ENCODE measurements at regions not wholly inside any gene's neighbourhood (a gene's known extent, or its start where the extent isn't known, plus 50 kb on each side); places are given as distances from the start of the nearest gene placed in this dataset.
"Not testable (repeated sequence)": the region's sequence is repeated elsewhere in the genome, so short reads cannot be mapped to it uniquely, and the experiment has no call there.

DNA sequence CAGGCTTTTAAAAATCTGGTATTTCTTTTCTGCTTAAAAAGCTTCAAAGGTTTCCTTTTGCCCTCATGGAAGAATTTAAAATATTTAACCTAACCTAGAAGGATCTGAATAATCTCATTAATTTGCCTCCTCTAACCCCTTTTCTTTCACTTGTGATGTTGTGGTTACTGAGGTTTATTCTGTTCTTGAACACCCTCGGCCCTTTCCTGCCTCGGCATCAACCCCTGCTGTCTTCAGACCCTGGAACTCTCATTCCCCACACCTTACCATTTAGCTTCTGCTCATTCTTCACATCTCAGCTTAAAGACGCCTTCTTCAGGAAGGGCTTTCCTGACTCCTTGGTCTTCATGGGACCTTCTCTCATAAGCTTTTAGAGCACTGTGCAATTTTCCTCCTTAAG, 131.4 kb upstream of the MAN2A1 start:
- Mint-ChIP-seq H3K4me1 (no peaks in the 10 kb centered on the region), H3K27ac (no peak overlapping the region), H3K27me3 (ENCODE audit: insufficient read depth, low read depth) (peaks cover 2% of the 10 kb centered on the region), H3K36me3 (no peaks in the 10 kb centered on the region), H3K9me3 (peaks cover 2% of the 10 kb centered on the region), H3K4me3 (no peak overlapping the region)
- Histone ChIP-seq H3K36me3 (no peaks in the 10 kb centered on the region), H2AFZ (replicated peaks) (no peak overlapping the region), H3K4me3 (no peak overlapping the region), H3K79me2 (ENCODE audit: low read depth) (no peaks in the 10 kb centered on the region), H3K4me2 (no peak overlapping the region), H3K4me1 (no peaks in the 10 kb centered on the region), H3K9me3 (ENCODE audit: low read depth) (no peaks in the 10 kb centered on the region), H3K27ac (no peak overlapping the region), H3K27me3 (no peaks in the 10 kb centered on the region), H3F3A (ENCODE audit: low read depth) (no peaks in the 10 kb centered on the region), H3K9ac (no peak overlapping the region), H4K20me1 (ENCODE audit: low read depth) (no peaks in the 10 kb centered on the region)
- TF ChIP-seq, protein P1, sequence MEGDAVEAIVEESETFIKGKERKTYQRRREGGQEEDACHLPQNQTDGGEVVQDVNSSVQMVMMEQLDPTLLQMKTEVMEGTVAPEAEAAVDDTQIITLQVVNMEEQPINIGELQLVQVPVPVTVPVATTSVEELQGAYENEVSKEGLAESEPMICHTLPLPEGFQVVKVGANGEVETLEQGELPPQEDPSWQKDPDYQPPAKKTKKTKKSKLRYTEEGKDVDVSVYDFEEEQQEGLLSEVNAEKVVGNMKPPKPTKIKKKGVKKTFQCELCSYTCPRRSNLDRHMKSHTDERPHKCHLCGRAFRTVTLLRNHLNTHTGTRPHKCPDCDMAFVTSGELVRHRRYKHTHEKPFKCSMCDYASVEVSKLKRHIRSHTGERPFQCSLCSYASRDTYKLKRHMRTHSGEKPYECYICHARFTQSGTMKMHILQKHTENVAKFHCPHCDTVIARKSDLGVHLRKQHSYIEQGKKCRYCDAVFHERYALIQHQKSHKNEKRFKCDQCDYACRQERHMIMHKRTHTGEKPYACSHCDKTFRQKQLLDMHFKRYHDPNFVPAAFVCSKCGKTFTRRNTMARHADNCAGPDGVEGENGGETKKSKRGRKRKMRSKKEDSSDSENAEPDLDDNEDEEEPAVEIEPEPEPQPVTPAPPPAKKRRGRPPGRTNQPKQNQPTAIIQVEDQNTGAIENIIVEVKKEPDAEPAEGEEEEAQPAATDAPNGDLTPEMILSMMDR (IDR thresholded peaks at IDR 0.05), result no peak
- TF ChIP-seq EZH2 (IDR thresholded peaks at IDR 0.05) (no peak), EZH2phosphoT487 (IDR thresholded peaks at IDR 0.05) (no peak)
- no peak for DNase-seq (ENCODE audit: low spot score)

DNA sequence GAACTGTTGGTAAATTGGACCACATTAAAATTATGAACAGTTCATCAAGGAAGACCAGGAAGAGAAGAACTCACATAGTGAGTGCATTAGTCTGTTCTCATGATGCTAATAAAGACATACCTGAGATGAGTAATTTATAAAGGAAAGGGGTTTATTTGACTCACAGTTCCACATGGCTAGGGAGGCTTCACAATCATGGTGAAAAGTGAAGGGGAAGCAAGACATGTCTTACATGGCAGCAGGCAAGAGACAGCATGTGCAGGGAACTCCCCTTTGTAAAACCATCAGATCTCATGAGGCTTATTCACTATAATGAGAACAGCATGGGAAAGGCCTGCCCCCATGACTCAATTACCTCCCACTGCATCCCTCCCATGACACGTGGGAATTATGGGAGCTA, 135.9 kb upstream of the MAN2A1 start:
- Histone ChIP-seq H3K36me3 (no peaks in the 10 kb centered on the region), H3K4me2 (no peak overlapping the region), H3K9ac (no peak overlapping the region), H3F3A (ENCODE audit: low read depth) (no peaks in the 10 kb centered on the region), H3K27ac (no peak overlapping the region), H3K79me2 (ENCODE audit: low read depth) (no peaks in the 10 kb centered on the region), H3K27me3 (no peaks in the 10 kb centered on the region), H3K4me3 (no peak overlapping the region), H3K4me1 (no peaks in the 10 kb centered on the region), H3K9me3 (ENCODE audit: low read depth) (no peaks in the 10 kb centered on the region), H4K20me1 (ENCODE audit: low read depth) (no peaks in the 10 kb centered on the region), H2AFZ (replicated peaks) (no peak overlapping the region)
- peaks cover 12% of the 10 kb centered on the region for H3K9me3 Mint-ChIP-seq
- no peak for DNase-seq (ENCODE audit: low spot score)
- H3K27me3 Mint-ChIP-seq (ENCODE audit: insufficient read depth, low read depth), result no peaks in the 10 kb centered on the region
- H3K36me3 Mint-ChIP-seq, result no peaks in the 10 kb centered on the region
- no peaks in the 10 kb centered on the region for H3K4me1 Mint-ChIP-seq
- TF ChIP-seq, protein P1 (IDR thresholded peaks at IDR 0.05), result no peak
- no peak overlapping the region for H3K27ac Mint-ChIP-seq
- H3K4me3 Mint-ChIP-seq, result no peak overlapping the region

DNA sequence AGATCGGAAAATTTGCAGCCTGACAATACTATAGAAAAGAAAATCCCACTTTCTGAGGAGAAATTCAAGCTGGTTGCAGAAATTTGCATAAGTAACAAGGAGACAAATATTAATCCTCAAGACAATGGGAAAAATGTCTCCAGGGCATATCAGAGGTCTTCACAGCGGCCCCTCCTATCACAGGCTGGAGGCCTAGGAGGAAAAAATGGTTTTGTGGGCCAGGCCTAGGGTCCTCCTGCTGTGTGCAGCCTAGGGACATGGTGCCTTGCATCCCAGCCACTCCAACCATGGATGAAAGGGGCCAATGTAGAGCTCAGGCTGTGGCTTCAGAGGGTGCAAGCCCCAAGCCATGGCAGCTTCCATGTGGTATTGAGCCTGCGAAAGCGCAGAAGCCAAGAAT, 138.5 kb upstream of the MAN2A1 start:
- H2AFZ ChIP-seq (replicated peaks); H3K4me2 ChIP-seq; H3K4me3 Mint-ChIP-seq; H3K36me3 ChIP-seq; H3K27ac Mint-ChIP-seq; DNase-seq (ENCODE audit: low spot score); H3K79me2 ChIP-seq (ENCODE audit: low read depth); H3K9me3 ChIP-seq (ENCODE audit: low read depth); H3K4me1 Mint-ChIP-seq; H3F3A ChIP-seq (ENCODE audit: low read depth); H3K4me3 ChIP-seq; H3K27me3 ChIP-seq; H3K27ac ChIP-seq; H3K36me3 Mint-ChIP-seq; H3K27me3 Mint-ChIP-seq (ENCODE audit: insufficient read depth, low read depth); H3K4me1 ChIP-seq; H3K9ac ChIP-seq; H4K20me1 ChIP-seq (ENCODE audit: low read depth): not testable (repeated sequence)
- peaks cover 12% of the 10 kb centered on the region for H3K9me3 Mint-ChIP-seq

DNA sequence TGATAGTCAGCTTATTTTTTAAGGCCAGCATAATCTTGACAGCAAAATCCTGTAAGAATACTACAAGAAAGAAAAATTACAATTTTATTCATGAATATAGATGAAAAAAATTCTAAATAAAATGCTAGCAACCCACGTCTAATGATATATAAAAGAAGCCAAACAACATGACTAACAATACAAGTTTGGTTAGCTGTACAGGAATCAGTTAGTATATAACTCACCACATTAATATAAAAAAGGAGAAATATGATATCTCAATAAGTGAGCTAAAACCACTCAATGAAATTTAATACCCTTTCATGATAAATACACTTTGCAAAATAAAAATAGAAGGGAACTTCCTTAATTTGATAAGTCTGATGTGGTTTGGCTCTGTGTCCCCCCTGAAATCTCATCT, 139.7 kb upstream of the MAN2A1 start:
- Histone ChIP-seq H4K20me1 (ENCODE audit: low read depth) (no peaks in the 10 kb centered on the region), H3K4me1 (no peaks in the 10 kb centered on the region), H3K79me2 (ENCODE audit: low read depth) (no peaks in the 10 kb centered on the region), H3K9me3 (ENCODE audit: low read depth) (no peaks in the 10 kb centered on the region), H3K4me2 (no peak overlapping the region), H3K36me3 (no peaks in the 10 kb centered on the region), H3K27ac (no peak overlapping the region), H3F3A (ENCODE audit: low read depth) (no peaks in the 10 kb centered on the region), H3K27me3 (no peaks in the 10 kb centered on the region), H3K9ac (no peak overlapping the region), H2AFZ (replicated peaks) (no peak overlapping the region), H3K4me3 (no peak overlapping the region)
- Mint-ChIP-seq H3K9me3 (peaks cover 12% of the 10 kb centered on the region), H3K4me3 (no peak overlapping the region), H3K4me1 (no peaks in the 10 kb centered on the region), H3K36me3 (no peaks in the 10 kb centered on the region), H3K27ac (no peak overlapping the region), H3K27me3 (ENCODE audit: insufficient read depth, low read depth) (no peaks in the 10 kb centered on the region)
- no peak for DNase-seq (ENCODE audit: low spot score)
- TF ChIP-seq EZH2 (IDR thresholded peaks at IDR 0.05) (no peak), EZH2phosphoT487 (IDR thresholded peaks at IDR 0.05) (no peak)
- TF ChIP-seq, protein P1 (IDR thresholded peaks at IDR 0.05), result no peak
